ENCODE measurements at regions not wholly inside any gene's neighbourhood (a gene's known extent, or its start where the extent isn't known, plus 50 kb on each side); places are given as distances from the start of the nearest gene placed in this dataset.

DNA sequence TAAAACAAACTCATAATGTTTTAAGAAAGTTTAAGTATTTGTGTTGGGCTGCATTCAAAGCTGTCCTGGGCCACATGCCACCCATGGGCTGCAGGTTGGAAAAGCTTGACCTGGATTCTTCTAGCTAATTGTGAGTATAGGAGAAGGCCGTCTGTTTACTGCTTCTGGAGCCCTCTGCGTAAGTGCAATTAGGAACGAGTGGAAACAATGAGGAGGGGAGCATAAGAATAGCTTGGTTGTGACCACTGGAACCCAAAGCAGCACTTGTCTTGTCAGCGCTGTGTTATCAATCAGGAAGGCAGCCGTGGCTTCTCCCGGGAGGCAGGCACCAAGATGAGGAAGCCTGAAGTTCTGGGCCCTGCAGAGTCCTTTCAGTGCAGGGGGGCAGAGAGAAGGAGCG is 110.4 kb upstream of the MBNL2 start:
- H2BK120ac ChIP-seq (replicated peaks; ENCODE audit: low read depth, low read length), result no peak overlapping the region
- WGBS, 2 experiments (ENCODE audit: extremely low coverage in 1 of 2, insufficient coverage in 1 of 2, insufficient read length in 1 of 2, insufficient replicate concordance in 2 of 2, low coverage in 1 of 2, low lambda C conversion rate in 2 of 2, missing lambda C conversion rate in 1 of 2), result 94% methylated on average over 7 of the region's 7 CpGs; no CpG with 5 or more reads in 1 of the 2 experiments
- H3K14ac ChIP-seq (ENCODE audit: insufficient read length), result no peak overlapping the region
- H2BK12ac ChIP-seq (ENCODE audit: low read depth, low read length), result no peak overlapping the region
- ChIA-PET CTCF (ENCODE audit: partially characterized antibody) (interaction anchor here (1.1 to 13.0 kb wide), 10 partner anchors 15 to 248 kb away, joined by 3 to 105 read pairs (median 4); no protein-coding TSS in a partner anchor), POLR2A (ENCODE audit: partially characterized antibody) (no interaction called here)
- no peaks in the 10 kb centered on the region for H3K79me2 ChIP-seq (ENCODE audit: control insufficient read depth in 1 of 2, insufficient read depth in 2 of 2, low read length in 2 of 2)
- no peak overlapping the region for H4K91ac ChIP-seq (replicated peaks; ENCODE audit: insufficient read length, low read length)
- H3K79me1 ChIP-seq (ENCODE audit: low read depth, low read length), result no peaks in the 10 kb centered on the region
- no peaks in the 10 kb centered on the region for H3K27me3 ChIP-seq (replicated peaks in 1 of 4; ENCODE audit: control insufficient read depth in 3 of 4, extremely low read depth in 1 of 4, insufficient read depth in 3 of 4, low read length in 3 of 4)
- H2BK15ac ChIP-seq (ENCODE audit: low read length), result no peak overlapping the region
- H3K23ac ChIP-seq (ENCODE audit: insufficient read length), result no peak overlapping the region
- H3K27ac ChIP-seq (ENCODE audit: low read depth, low read length), result no peak overlapping the region
- H3K23me2 ChIP-seq (ENCODE audit: low read depth, low read length), result no peaks in the 10 kb centered on the region
- no peaks in the 10 kb centered on the region for H3K9me3 ChIP-seq (ENCODE audit: insufficient read depth in 2 of 2, low read depth in 1 of 2, low read length in 1 of 2)
- H3K4me2 ChIP-seq (ENCODE audit: insufficient read depth in 1 of 2, low read depth in 2 of 2, low read length in 2 of 2), result no peak overlapping the region
- H3K4me1 ChIP-seq (replicated peaks in 1 of 4; ENCODE audit: control insufficient read depth in 3 of 4, insufficient read depth in 4 of 4, low read length in 3 of 4), result no peaks in the 10 kb centered on the region; a peak in 1 of 7 replicates
- H3K9ac ChIP-seq (replicated peaks in 1 of 4; ENCODE audit: extremely low read depth in 1 of 4, low read depth in 3 of 4, low read length in 3 of 4), result no peak overlapping the region
- FAIRE-seq (no peak), DNase-seq (ENCODE audit: low read depth in 1 of 2, low spot score in 2 of 2) (no peak)
- no peak overlapping the region for H3K4me3 ChIP-seq (ENCODE audit: extremely low read depth in 1 of 4, insufficient read depth in 2 of 4, low read depth in 3 of 4, low read length in 4 of 4)
- H3K4ac ChIP-seq (replicated peaks; ENCODE audit: insufficient read length, low read depth, low read length), result no peak overlapping the region
- no peak overlapping the region for H2BK5ac ChIP-seq (ENCODE audit: low read depth, low read length)
- H4K20me1 ChIP-seq (replicated peaks in 1 of 2; ENCODE audit: control insufficient read depth in 1 of 2, insufficient read depth in 2 of 2, low read length in 2 of 2), result no peaks in the 10 kb centered on the region
- H4K8ac ChIP-seq (ENCODE audit: extremely low read depth, insufficient read depth, low read length), result no peak overlapping the region
- H2AK5ac ChIP-seq (ENCODE audit: low read depth, low read length), result no peak overlapping the region
- H2AFZ ChIP-seq (ENCODE audit: low read length), result no peak overlapping the region
- no peak overlapping the region for H3K18ac ChIP-seq (ENCODE audit: extremely low read depth, low read length)
- no peak overlapping the region for H2BK20ac ChIP-seq (ENCODE audit: low read length)
- H4K5ac ChIP-seq (ENCODE audit: insufficient read length, low read depth, low read length), result no peak overlapping the region
- H3K56ac ChIP-seq (replicated peaks; ENCODE audit: insufficient read length, low read depth, low read length), result no peak overlapping the region
- H3K36me3 ChIP-seq (ENCODE audit: control insufficient read depth in 2 of 4, insufficient read depth in 4 of 4, low read length in 3 of 4), result no peaks in the 10 kb centered on the region
- no peak for TF ChIP-seq KDM5A (IDR thresholded peaks at IDR 0.05; ENCODE audit: low read length)
- no peak for TF ChIP-seq SUZ12 (IDR thresholded peaks at IDR 0.05; ENCODE audit: low read length)
- TF ChIP-seq SIX5 (IDR thresholded peaks at IDR 0.05; ENCODE audit: low read depth, low read length), result no peak
- TF ChIP-seq, protein P1, sequence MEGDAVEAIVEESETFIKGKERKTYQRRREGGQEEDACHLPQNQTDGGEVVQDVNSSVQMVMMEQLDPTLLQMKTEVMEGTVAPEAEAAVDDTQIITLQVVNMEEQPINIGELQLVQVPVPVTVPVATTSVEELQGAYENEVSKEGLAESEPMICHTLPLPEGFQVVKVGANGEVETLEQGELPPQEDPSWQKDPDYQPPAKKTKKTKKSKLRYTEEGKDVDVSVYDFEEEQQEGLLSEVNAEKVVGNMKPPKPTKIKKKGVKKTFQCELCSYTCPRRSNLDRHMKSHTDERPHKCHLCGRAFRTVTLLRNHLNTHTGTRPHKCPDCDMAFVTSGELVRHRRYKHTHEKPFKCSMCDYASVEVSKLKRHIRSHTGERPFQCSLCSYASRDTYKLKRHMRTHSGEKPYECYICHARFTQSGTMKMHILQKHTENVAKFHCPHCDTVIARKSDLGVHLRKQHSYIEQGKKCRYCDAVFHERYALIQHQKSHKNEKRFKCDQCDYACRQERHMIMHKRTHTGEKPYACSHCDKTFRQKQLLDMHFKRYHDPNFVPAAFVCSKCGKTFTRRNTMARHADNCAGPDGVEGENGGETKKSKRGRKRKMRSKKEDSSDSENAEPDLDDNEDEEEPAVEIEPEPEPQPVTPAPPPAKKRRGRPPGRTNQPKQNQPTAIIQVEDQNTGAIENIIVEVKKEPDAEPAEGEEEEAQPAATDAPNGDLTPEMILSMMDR (IDR thresholded peaks at IDR 0.05; ENCODE audit: control extremely low read depth in 1 of 3, insufficient read depth in 1 of 3, low read depth in 1 of 3, low read length in 3 of 3), result no peak
- no peak for TF ChIP-seq JUN (IDR thresholded peaks at IDR 0.05; ENCODE audit: low read depth, low read length)
- TF ChIP-seq RNF2 (IDR thresholded peaks at IDR 0.05; ENCODE audit: borderline replicate concordance, low read depth, low read length, missing control alignments, poor library complexity, severe bottlenecking), result no peak
- TF ChIP-seq TBP (IDR thresholded peaks at IDR 0.05; ENCODE audit: low read depth, low read length), result no peak
- TF ChIP-seq, protein P2, sequence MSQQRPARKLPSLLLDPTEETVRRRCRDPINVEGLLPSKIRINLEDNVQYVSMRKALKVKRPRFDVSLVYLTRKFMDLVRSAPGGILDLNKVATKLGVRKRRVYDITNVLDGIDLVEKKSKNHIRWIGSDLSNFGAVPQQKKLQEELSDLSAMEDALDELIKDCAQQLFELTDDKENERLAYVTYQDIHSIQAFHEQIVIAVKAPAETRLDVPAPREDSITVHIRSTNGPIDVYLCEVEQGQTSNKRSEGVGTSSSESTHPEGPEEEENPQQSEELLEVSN (IDR thresholded peaks at IDR 0.05), result no peak
- no peak for TF ChIP-seq FOSL1 (IDR thresholded peaks at IDR 0.05; ENCODE audit: insufficient read depth, low read depth, low read length)
- no peak for TF ChIP-seq BCL11A (IDR thresholded peaks at IDR 0.05; ENCODE audit: low read depth in 2 of 2, low read length in 2 of 2)
- no peak for TF ChIP-seq RFX5 (IDR thresholded peaks at IDR 0.05; ENCODE audit: borderline replicate concordance, low read depth, low read length)
- TF ChIP-seq CREB1 (IDR thresholded peaks at IDR 0.05), result no peak
